ENCODE measurements at regions not wholly inside any gene's neighbourhood (a gene's known extent, or its start where the extent isn't known, plus 50 kb on each side); places are given as distances from the start of the nearest gene placed in this dataset.

DNA sequence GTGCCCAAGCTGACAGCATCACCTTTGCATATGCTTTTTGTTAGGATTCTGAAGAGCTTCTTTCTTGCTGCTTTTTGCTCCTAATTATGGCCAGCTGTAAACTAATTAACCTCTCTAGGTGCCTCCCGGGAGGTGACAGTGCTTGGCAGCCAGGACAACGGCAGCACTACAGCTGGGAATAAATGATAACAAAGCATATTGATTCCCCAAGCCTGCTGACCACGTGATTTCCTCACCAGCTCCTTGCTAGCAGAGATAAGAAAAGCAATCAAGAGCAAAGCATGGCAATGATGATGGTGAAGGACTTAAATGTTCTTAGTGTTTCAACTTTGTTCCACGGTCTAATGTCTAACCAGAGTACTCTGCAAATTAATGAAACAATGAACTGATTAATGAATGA, 1074.4 kb upstream of the GYPC start:
- TF ChIP-seq CTCF (IDR thresholded peaks at IDR 0.05) = no peak
- TF ChIP-seq POLR2A (IDR thresholded peaks at IDR 0.05) = no peak

Measured in right lobe of liver (tissue), 4 donors.